GM12892 (cell line): ENCODE measurements at regions not wholly inside any gene's neighbourhood (a gene's known extent, or its start where the extent isn't known, plus 50 kb on each side); places are given as distances from the start of the nearest gene placed in this dataset.

Source experiments
- POLR2A ChIP-seq: IDR thresholded peaks from 2 replicates; pipeline ENCODE4 v1.6.1; 2011; ENCODE audit warnings: low read depth, low read length, control low read depth
- POLR2AphosphoS5 ChIP-seq: IDR thresholded peaks from 2 replicates; pipeline ENCODE4 v1.6.1; 2011; ENCODE audit warnings: low read depth, low read length, control low read depth

GRCh38 chr10:131674130-131674529, 226.7 kb upstream of the PPP2R2D start:
- TF ChIP-seq POLR2A (no peak), POLR2AphosphoS5 (no peak)
